ENCODE measurements at regions not wholly inside any gene's neighbourhood (a gene's known extent, or its start where the extent isn't known, plus 50 kb on each side); places are given as distances from the start of the nearest gene placed in this dataset.
"Not testable (repeated sequence)": the region's sequence is repeated elsewhere in the genome, so short reads cannot be mapped to it uniquely, and the experiment has no call there.

- no peak for DNase-seq
- in situ Hi-C loops (cut with MboI; ENCODE audit: low pct_unique_long_range_greater_than_20kb, low sequenced_read_pairs) = no loop called here
Observed at GRCh38 chr10:124325633-124325914, 93.1 kb downstream of the OAT start.

GRCh38 chr10:124324856-124325632 lies 93.7 kb downstream of the OAT start:
- in situ Hi-C loops (cut with MboI; ENCODE audit: low pct_unique_long_range_greater_than_20kb, low sequenced_read_pairs) = no loop called here
- DNase-seq = no peak

- in situ Hi-C loops (cut with MboI; ENCODE audit: low pct_unique_long_range_greater_than_20kb, low sequenced_read_pairs) = no loop called here
- no peak for DNase-seq
Observed at GRCh38 chr10:124324451-124324850, 94.3 kb downstream of the OAT start.

GRCh38 chr10:124323806-124324205 lies 94.9 kb downstream of the OAT start:
- DNase-seq = no peak
- in situ Hi-C loops (cut with MboI; ENCODE audit: low pct_unique_long_range_greater_than_20kb, low sequenced_read_pairs) = no loop called here

GRCh38 chr10:124323111-124323725 lies 95.5 kb downstream of the OAT start:
- DNase-seq = no peak
- in situ Hi-C loops (cut with MboI; ENCODE audit: low pct_unique_long_range_greater_than_20kb, low sequenced_read_pairs) = no loop called here

- in situ Hi-C loops (cut with MboI; ENCODE audit: low pct_unique_long_range_greater_than_20kb, low sequenced_read_pairs) = no loop called here
Observed at GRCh38 chr10:124322191-124322980, 96.3 kb downstream of the OAT start.

GRCh38 chr10:124321433-124322089 lies 97.2 kb downstream of the OAT start:
- no peak for DNase-seq
- in situ Hi-C loops (cut with MboI; ENCODE audit: low pct_unique_long_range_greater_than_20kb, low sequenced_read_pairs) = no loop called here

More at GRCh38 chr10:124322191-124322980, 96.3 kb downstream of the OAT start:
- no peak for DNase-seq

- in situ Hi-C loops (cut with MboI; ENCODE audit: low pct_unique_long_range_greater_than_20kb, low sequenced_read_pairs) = no loop called here
- DNase-seq = no peak
Observed at GRCh38 chr10:124320778-124321432, 97.8 kb downstream of the OAT start.

GRCh38 chr10:124319926-124320391 lies 98.8 kb downstream of the OAT start:
- no peak for DNase-seq
- in situ Hi-C loops (cut with MboI; ENCODE audit: low pct_unique_long_range_greater_than_20kb, low sequenced_read_pairs) = no loop called here

- in situ Hi-C loops (cut with MboI; ENCODE audit: low pct_unique_long_range_greater_than_20kb, low sequenced_read_pairs); DNase-seq: not testable (repeated sequence)
Observed at GRCh38 chr10:124319520-124319919, 99.2 kb downstream of the OAT start.

GRCh38 chr10:124318811-124319210 lies 99.9 kb downstream of the OAT start:
- no peak for DNase-seq

GRCh38 chr10:124318076-124318475 lies 100.6 kb downstream of the OAT start:
- in situ Hi-C loops (cut with MboI; ENCODE audit: low pct_unique_long_range_greater_than_20kb, low sequenced_read_pairs) = no loop called here
- DNase-seq = no peak

More at GRCh38 chr10:124318811-124319210, 99.9 kb downstream of the OAT start:
- in situ Hi-C loops (cut with MboI; ENCODE audit: low pct_unique_long_range_greater_than_20kb, low sequenced_read_pairs) = no loop called here

GRCh38 chr10:124316326-124316725 lies 102.4 kb downstream of the OAT start:
- no peak for DNase-seq
- in situ Hi-C loops (cut with MboI; ENCODE audit: low pct_unique_long_range_greater_than_20kb, low sequenced_read_pairs) = no loop called here

- no peak for DNase-seq
- in situ Hi-C loops (cut with MboI; ENCODE audit: low pct_unique_long_range_greater_than_20kb, low sequenced_read_pairs) = no loop called here
Observed at GRCh38 chr10:124315591-124316270, 103.0 kb downstream of the OAT start.

- no peak for DNase-seq
- in situ Hi-C loops (cut with MboI; ENCODE audit: low pct_unique_long_range_greater_than_20kb, low sequenced_read_pairs) = no loop called here
Observed at GRCh38 chr10:124313374-124313773, 105.3 kb downstream of the OAT start.

- no peak for DNase-seq
- in situ Hi-C loops (cut with MboI; ENCODE audit: low pct_unique_long_range_greater_than_20kb, low sequenced_read_pairs) = no loop called here
Observed at GRCh38 chr10:124308811-124309210, 109.9 kb downstream of the OAT start.

- in situ Hi-C loops (cut with MboI; ENCODE audit: low pct_unique_long_range_greater_than_20kb, low sequenced_read_pairs) = no loop called here
- DNase-seq = no peak
Observed at GRCh38 chr10:124308056-124308645, 110.6 kb downstream of the OAT start.

GRCh38 chr10:124307591-124307990 lies 111.1 kb downstream of the OAT start:
- in situ Hi-C loops (cut with MboI; ENCODE audit: low pct_unique_long_range_greater_than_20kb, low sequenced_read_pairs) = no loop called here
- DNase-seq = no peak

All from KBM-7 (cell line).